HG03432 (cell line): ENCODE measurements at regions not wholly inside any gene's neighbourhood (a gene's known extent, or its start where the extent isn't known, plus 50 kb on each side); places are given as distances from the start of the nearest gene placed in this dataset.

Experiments
- ATAC-seq: cut with Tn5 transposase; IDR thresholded peaks from one replicate; pipeline ENCODE4 v1.9.1; 2021; ENCODE audit warnings: mild to moderate bottlenecking, moderate library complexity; ENCODE audit not compliant: unreplicated experiment

GRCh38 chr2:136482006-136482405, 283.3 kb upstream of the THSD7B start:
- no peak for ATAC-seq

GRCh38 chr2:136479696-136480095, 285.6 kb upstream of the THSD7B start:
- no peak for ATAC-seq

- ATAC-seq = no peak
These were observed 296.5 kb upstream of the THSD7B start for GRCh38 chr2:136468799-136469369.

GRCh38 chr2:136452528-136452927, 312.8 kb upstream of the THSD7B start:
- ATAC-seq = no peak

GRCh38 chr2:136448986-136449780, 316.2 kb upstream of the THSD7B start:
- no peak for ATAC-seq

- ATAC-seq = no peak
These were observed 316.9 kb upstream of the THSD7B start for GRCh38 chr2:136448432-136448831.

GRCh38 chr2:136444323-136444722, 321.0 kb upstream of the THSD7B start:
- no peak for ATAC-seq

GRCh38 chr2:136443661-136444060, 321.7 kb upstream of the THSD7B start:
- no peak for ATAC-seq

- no peak for ATAC-seq
These were observed 323.2 kb upstream of the THSD7B start for GRCh38 chr2:136441979-136442714.

DNA sequence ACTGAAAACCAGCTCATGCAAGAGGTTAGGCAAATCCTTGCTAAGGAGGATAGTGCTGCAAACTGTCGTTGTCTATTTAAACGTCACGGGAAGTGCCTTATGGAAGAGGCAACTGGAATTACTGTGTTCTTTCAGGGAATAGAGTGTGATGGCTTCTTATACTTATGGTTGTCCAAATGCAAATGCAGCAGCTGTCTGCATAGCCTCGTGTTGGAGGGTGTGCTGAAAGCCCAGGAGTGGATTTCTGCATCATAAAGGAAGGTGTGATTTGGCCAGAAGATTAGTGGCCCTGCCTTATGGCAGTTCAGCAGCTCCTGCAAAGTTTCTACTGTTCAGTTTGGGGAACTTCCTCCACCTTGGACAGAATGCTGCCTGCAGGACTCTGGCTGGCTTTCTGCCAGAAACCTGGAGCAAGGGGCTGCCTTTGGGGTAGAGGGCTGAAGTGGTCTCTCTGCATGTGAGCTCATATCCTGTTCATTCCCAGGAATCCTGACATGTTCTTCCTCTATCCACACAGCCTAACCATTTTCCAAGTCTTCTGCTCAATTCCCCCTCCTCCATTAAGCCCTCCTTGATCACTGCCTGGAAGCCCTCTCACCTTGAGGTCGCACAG, 321.2 kb upstream of the CXCR4 start:
- no peak for ATAC-seq

GRCh38 chr2:136437461-136437860, 319.5 kb upstream of the CXCR4 start:
- ATAC-seq = no peak

DNA sequence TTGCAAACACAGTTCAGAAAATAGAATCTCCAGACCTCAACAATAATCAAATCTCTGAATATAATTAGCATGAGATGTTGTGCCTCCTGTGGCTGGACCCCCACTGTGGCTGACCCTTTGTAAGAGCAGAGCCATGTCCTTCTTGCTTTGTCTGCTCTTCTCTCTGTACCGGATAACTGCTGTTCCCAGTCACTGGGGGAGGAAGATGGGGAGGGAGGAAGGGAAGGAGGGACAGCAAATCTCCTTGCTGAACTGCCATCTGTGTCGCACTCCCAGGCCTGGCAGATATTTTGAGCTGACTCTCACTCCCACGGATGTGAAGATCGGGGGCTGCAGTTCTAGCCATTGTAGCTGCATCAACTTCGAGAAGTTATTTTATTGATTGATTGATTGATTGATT, 319.0 kb upstream of the CXCR4 start:
- no peak for ATAC-seq

DNA sequence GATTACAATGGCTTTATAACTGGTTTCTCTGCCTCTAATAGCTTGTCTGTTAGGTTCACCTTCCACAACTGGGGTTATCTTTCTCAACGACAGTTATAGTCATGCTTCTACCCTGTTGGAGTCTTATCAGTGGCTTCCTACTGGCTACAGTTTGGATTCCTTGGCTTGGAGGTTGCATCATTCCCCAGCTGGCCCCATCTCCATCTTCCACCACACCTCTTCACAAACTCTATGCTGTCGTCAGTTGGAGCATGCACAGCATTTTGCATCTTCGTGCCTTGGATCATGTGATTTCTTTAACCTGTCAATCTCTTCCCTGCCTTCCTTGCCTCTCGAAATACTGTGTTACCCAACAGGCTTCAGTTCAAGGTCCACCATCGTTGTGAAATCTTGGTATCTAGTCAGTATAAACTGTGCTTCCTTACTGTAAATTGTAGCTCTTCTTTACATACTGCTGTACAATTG, 316.3 kb upstream of the CXCR4 start:
- ATAC-seq = no peak

- ATAC-seq = no peak
These were observed 315.3 kb upstream of the CXCR4 start for GRCh38 chr2:136433261-136433660.

DNA sequence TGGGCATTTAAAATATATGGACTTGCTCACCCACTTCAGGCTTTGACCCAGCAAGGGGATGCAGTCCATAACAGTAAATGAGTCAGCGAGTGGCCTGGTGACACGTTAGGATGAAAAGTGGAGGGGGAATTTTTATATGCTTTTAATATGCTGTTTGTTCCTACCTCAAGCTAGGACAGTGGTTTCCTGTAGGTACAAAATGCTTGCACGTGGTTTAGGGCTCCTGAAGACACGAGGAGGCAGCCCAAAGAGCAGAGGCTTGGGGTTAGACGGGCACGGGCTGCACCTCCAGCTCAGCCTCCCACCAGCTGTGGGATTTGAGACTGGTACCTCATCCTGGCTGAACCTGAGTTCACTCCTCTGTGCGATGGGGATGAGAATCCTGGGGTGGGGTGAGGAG, 306.2 kb upstream of the CXCR4 start:
- no peak for ATAC-seq

DNA sequence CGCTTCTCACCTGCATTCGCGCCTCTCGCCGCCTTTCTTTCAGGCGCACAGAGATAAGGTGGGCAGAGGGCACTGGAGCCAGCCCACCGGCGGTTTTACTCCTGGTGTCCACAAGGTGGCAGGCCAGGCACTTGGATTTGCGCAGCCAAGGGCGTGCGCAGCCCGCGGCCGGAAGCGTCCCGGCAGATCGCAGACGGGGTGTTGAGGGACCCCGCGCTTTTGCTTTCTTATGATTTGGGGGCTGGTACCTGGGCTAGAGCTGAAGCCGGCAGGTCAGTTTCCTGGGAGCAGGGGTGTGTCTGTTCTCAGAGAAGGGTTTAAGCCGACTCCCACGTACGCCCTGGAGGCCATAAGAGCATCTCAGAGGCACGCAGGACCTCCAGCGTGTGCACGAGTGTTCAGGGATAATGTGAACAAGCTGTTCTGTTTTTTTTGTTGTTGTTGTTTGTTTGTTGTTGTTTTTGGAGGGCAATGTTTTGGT, 305.6 kb upstream of the CXCR4 start:
- peak; percentile 100 for ATAC-seq

GRCh38 chr2:136422512-136422911, 304.6 kb upstream of the CXCR4 start:
- no peak for ATAC-seq

- no peak for ATAC-seq
These were observed 302.4 kb upstream of the CXCR4 start for GRCh38 chr2:136420346-136420745.

GRCh38 chr2:136411946-136412345, 294.0 kb upstream of the CXCR4 start:
- no peak for ATAC-seq

DNA sequence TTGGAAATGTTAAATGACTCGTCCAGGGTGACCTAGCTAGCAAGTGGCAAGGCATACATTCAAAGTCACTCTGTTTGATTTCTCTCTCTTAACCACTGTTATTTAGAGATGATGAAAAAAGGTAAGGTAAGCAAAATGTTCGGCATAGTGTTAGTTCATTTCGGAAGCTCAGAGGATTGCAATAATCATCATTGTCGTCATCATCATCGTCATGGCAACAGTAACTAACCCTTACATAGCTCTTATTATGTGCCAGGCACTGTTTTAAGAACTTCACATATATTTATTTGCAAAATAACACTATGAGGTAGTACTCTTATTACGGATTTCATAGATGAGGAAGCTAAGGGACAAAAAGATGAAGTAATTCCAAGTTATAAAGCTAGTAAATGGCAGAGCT, 292.7 kb upstream of the CXCR4 start:
- no peak for ATAC-seq

GRCh38 chr2:136408795-136409194, 290.8 kb upstream of the CXCR4 start:
- peak; percentile 41 for ATAC-seq
